ENCODE measurements at regions not wholly inside any gene's neighbourhood (a gene's known extent, or its start where the extent isn't known, plus 50 kb on each side); places are given as distances from the start of the nearest gene placed in this dataset.

DNA sequence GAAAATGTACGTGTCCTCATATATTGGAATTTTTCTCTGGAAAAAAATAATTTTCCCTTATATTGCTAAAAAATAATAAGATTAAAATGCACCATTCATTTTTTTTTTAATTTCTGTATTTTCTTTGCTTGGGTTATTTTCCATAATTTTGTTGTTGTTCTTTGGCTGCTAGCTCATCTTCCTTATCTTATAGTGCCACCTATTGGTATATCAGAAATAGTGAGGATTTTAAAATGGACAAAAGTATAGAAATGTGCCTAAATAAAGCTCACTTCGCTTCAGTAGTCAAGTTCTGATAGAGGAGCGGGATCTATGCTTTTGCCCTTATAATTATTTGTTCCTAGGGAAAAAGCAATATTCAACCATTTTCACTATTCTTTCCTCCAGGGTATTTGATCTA lies 134.8 kb downstream of the NAP1L3 start:
- TF ChIP-seq, protein P1, sequence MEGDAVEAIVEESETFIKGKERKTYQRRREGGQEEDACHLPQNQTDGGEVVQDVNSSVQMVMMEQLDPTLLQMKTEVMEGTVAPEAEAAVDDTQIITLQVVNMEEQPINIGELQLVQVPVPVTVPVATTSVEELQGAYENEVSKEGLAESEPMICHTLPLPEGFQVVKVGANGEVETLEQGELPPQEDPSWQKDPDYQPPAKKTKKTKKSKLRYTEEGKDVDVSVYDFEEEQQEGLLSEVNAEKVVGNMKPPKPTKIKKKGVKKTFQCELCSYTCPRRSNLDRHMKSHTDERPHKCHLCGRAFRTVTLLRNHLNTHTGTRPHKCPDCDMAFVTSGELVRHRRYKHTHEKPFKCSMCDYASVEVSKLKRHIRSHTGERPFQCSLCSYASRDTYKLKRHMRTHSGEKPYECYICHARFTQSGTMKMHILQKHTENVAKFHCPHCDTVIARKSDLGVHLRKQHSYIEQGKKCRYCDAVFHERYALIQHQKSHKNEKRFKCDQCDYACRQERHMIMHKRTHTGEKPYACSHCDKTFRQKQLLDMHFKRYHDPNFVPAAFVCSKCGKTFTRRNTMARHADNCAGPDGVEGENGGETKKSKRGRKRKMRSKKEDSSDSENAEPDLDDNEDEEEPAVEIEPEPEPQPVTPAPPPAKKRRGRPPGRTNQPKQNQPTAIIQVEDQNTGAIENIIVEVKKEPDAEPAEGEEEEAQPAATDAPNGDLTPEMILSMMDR (IDR thresholded peaks at IDR 0.05; ENCODE audit: low read depth, low read length), result peak; percentile 56
- TF ChIP-seq EZH2phosphoT487 (IDR thresholded peaks at IDR 0.05; ENCODE audit: low read depth), result no peak
